SKM-1 treated with dmso at 0.1 percent for 144 hours (cell line): ENCODE measurements at regions not wholly inside any gene's neighbourhood (a gene's known extent, or its start where the extent isn't known, plus 50 kb on each side); places are given as distances from the start of the nearest gene placed in this dataset.

Source experiments
- DNase-seq: peaks from one replicate; lab custom pipeline; 2025; ENCODE audit not compliant: unreplicated experiment; lab: John Stamatoyannopoulos, UW

- DNase-seq, result no peak
These were observed 85.8 kb upstream of the PUDP start for GRCh38 chrX:7233580-7234406.

GRCh38 chrX:7228226-7228625, 80.3 kb upstream of the PUDP start:
- no peak for DNase-seq

GRCh38 chrX:7225338-7225737, 77.4 kb upstream of the PUDP start:
- no peak for DNase-seq

GRCh38 chrX:7223271-7223670, 75.3 kb upstream of the PUDP start:
- no peak for DNase-seq

GRCh38 chrX:7220121-7220520, 72.2 kb upstream of the PUDP start:
- DNase-seq, result no peak

GRCh38 chrX:7219153-7219705, 71.3 kb upstream of the PUDP start:
- DNase-seq, result no peak

- DNase-seq, result no peak
These were observed 70.6 kb upstream of the PUDP start for GRCh38 chrX:7218321-7219152.

- DNase-seq, result no peak
These were observed 69.1 kb upstream of the PUDP start for GRCh38 chrX:7216981-7217587.

- no peak for DNase-seq
These were observed 67.9 kb upstream of the PUDP start for GRCh38 chrX:7215842-7216241.

- no peak for DNase-seq
These were observed 66.3 kb upstream of the PUDP start for GRCh38 chrX:7214251-7214650.

GRCh38 chrX:7205037-7205577, 57.2 kb upstream of the PUDP start:
- DNase-seq, result no peak

GRCh38 chrX:7204619-7205018, 56.7 kb upstream of the PUDP start:
- DNase-seq, result no peak

GRCh38 chrX:7202206-7202605, 54.3 kb upstream of the PUDP start:
- no peak for DNase-seq

- no peak for DNase-seq
These were observed 53.5 kb upstream of the PUDP start for GRCh38 chrX:7201496-7201895.

GRCh38 chrX:7198499-7198898, 50.5 kb upstream of the PUDP start:
- no peak for DNase-seq
